NT2/D1 (cell line): ENCODE measurements at regions not wholly inside any gene's neighbourhood (a gene's known extent, or its start where the extent isn't known, plus 50 kb on each side); places are given as distances from the start of the nearest gene placed in this dataset.

Source experiments
- SUZ12 ChIP-seq: IDR thresholded peaks from 2 replicates; pipeline ENCODE4 v1.6.1; 2011; ENCODE audit not compliant: insufficient read length, insufficient read depth; ENCODE audit errors: extremely low read depth
- YY1 ChIP-seq: IDR thresholded peaks from 2 replicates; pipeline ENCODE4 v1.6.1; 2011; ENCODE audit not compliant: insufficient read length, insufficient read depth

- TF ChIP-seq SUZ12 (no peak), YY1 (no peak)
Observed at GRCh38 chr1:221254813-221255212, 375.6 kb downstream of the HLX start.
